Activated CD4-positive, CD25-positive, alpha-beta regulatory T cell treated with anti-CD3 and anti-CD28 coated beads, Interleukin-2, amount 50 U/mL, for 72 hours (primary cell): ENCODE measurements at regions not wholly inside any gene's neighbourhood (a gene's known extent, or its start where the extent isn't known, plus 50 kb on each side); places are given as distances from the start of the nearest gene placed in this dataset.
"Not testable (repeated sequence)": the region's sequence is repeated elsewhere in the genome, so short reads cannot be mapped to it uniquely, and the experiment has no call there.

ENCODE experiments used
- DNase-seq: peaks from one replicate; pipeline ENCODE4 v3.0.0; 2021

- DNase-seq = no peak
These were observed 351.4 kb downstream of the KCNRG start for GRCh38 chr13:50366488-50367174.

DNA sequence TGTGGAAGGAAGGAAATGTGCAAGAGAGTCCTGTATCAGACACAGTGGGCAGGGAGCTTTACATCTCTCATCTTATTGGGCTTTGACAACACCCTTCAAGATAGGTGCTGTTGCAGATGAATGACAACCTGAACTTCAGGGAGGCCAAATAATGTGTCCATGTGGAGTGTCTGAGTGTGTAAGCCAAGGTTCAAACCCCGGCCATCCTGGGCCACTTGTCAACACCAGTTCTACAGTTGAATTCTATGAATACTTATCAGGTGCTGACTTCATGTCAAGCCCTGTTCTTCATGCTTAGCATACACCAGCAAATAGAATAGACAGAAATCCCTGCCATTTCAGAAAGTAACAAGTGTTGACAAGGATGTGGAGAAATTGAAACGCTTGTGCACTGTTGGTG lies 354.4 kb downstream of the KCNRG start:
- DNase-seq = no peak

DNA sequence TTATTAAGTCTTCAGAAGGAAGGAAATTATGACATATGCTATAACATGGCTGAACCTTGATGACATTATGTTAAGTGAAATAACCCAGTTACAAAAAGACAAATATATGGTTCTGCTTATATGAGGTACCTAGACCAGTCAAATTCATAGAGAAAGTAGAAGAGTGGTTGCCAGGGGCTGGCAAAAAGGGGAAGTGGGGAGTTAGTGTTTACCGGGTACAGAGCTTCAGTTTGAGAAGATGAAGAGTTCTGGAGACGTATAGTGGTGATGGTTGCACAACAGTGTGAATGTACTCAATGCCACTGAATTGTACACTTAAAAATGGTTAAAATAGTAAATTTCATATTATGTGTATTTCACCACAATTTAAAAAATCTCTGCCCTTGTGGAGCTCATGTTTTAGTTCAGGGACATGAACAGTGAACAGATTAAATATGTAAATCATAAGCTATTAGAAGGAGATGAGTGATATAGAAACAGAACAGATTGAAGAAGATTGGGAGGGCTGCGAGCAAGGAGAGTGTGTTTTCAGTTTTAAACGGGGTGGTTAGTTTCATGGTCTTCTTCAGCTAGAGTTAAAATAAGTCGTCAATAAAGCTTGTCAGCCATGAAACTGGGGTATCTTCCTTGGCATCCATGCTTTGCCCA lies 355.2 kb downstream of the KCNRG start:
- no peak for DNase-seq

DNA sequence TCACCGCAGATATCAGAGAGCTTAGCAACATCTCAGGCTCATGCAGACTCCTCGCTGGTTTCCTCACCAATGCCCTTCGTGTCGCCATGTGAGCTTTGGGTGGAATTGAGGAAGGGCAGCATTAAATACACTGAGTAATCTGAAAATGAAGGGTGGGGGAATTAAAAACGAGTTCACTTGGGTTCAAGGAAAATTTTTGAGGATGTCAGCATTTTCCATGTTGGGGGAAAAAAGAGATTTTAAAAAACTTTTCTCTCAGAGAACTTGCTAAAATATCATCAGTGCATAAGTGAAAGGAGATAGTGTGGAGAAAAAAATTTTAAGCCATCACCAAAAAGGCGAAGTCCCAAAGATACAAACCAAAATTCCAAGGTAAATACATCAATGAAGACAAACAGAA lies 359.3 kb downstream of the KCNRG start:
- no peak for DNase-seq

GRCh38 chr13:50375792-50376191 lies 360.5 kb downstream of the KCNRG start:
- DNase-seq = no peak

DNA sequence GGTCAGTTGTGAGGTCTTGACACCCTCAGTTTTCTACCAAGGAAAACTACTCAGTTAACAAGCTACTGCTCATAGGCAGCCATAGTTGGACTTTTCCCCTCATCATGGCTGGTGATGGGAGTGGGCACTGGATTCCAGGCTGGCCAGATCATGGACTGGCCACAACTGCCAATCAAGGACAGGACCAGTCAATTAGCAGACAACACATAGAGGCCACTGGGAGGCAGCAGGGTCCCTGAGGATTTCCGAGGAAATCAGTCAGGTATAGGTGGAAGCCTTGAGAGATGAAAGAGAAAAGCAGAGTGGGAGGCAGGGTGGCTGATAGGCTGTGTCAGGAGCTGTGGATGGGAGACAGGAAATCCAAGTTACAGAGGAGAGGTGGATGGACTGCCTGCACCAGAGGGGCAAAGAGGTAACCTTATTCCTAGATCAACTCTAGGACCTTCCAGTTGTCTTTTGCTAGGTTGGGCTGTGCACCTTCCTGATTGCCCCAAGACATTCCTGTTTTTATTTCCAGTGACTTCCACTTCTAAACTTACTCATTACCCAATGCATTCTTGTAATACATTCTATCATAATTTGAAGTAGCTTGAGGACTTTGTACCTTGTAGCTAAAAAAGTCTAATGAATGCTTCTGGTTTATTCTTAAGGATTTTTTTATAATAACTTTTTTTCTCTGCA lies 361.8 kb downstream of the KCNRG start:
- DNase-seq = no peak

DNA sequence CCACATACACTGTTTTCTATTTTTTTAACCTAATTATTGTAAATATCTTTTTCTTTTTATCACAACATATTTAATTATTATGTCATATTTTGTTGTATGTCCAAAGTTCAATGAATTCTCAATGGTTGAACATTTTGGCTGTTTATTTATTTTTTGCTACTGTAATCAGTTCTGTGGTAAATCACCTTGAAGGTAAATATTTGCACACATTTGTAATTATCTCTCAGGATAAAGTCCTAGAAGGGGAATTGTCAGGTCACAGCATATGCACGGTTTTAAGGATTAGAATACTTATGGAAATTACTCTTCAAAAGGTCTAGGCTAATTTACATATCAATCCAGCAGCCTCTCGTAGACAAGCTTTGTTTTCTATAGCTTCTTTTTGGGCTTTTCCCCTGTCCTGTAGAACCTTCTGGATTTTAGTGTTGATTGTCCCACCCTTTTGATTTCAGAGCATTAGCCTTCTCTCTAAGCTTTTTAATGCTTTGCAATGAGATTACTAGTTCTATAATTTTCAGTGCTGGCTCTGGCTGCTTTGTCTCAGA lies 362.6 kb downstream of the KCNRG start:
- DNase-seq = no peak

- DNase-seq = no peak
These were observed 363.3 kb downstream of the KCNRG start for GRCh38 chr13:50378509-50379044.

GRCh38 chr13:50379584-50379983 lies 364.3 kb downstream of the KCNRG start:
- DNase-seq = no peak

GRCh38 chr13:50380905-50381304 lies 365.7 kb downstream of the KCNRG start:
- DNase-seq = no peak

- DNase-seq = no peak
These were observed 367.3 kb downstream of the KCNRG start for GRCh38 chr13:50382511-50382910.

- DNase-seq = no peak
These were observed 367.7 kb downstream of the KCNRG start for GRCh38 chr13:50382951-50383350.

DNA sequence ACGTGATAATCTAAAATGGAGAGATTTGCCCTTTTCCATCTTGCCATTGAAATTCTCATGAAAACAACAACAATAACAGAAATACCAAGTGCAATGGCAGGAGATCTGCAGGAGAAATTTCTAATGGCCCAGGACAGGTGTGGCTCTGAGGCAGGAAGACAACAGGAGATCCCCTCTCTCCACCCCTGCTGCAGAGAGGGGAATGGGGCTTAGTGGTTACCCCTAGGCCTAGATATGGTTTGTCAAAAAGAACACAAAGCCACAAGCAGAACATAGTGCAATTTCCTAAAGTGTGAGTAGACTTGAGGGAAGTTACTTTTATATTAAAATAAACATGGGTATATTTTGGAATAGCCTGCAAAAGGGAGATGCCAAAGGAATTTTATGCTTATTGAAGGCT lies 369.5 kb downstream of the KCNRG start:
- no peak for DNase-seq

DNA sequence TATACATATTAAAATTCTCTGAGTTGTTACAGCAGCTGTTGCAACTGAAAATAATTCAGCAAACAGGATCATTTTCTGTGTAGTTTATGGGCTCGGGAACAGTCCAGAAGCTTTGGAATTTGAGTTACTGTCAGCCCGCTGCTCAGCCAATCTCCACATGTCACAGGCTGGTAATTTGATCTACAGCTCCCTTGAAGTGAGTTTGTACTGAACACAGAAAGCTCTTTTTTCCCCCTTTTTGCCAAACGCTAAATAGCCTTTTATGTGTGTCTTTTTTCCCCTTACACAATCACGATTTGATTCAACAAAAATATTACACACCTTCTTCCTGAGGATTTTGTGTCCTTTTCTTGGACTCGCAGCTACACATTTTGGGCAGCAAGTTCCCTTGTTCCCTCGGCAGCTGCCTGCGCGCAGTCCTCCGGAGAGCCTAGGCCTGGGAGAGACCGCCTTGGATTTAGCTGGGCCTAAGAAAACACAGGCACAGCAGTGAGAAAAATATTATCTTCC lies 371.4 kb downstream of the KCNRG start:
- no peak for DNase-seq

GRCh38 chr13:50387051-50387581 lies 371.9 kb downstream of the KCNRG start:
- no peak for DNase-seq

- DNase-seq = no peak
These were observed 373.2 kb downstream of the KCNRG start for GRCh38 chr13:50388481-50388880.

- DNase-seq = no peak
These were observed 374.5 kb downstream of the KCNRG start for GRCh38 chr13:50389726-50390125.

DNA sequence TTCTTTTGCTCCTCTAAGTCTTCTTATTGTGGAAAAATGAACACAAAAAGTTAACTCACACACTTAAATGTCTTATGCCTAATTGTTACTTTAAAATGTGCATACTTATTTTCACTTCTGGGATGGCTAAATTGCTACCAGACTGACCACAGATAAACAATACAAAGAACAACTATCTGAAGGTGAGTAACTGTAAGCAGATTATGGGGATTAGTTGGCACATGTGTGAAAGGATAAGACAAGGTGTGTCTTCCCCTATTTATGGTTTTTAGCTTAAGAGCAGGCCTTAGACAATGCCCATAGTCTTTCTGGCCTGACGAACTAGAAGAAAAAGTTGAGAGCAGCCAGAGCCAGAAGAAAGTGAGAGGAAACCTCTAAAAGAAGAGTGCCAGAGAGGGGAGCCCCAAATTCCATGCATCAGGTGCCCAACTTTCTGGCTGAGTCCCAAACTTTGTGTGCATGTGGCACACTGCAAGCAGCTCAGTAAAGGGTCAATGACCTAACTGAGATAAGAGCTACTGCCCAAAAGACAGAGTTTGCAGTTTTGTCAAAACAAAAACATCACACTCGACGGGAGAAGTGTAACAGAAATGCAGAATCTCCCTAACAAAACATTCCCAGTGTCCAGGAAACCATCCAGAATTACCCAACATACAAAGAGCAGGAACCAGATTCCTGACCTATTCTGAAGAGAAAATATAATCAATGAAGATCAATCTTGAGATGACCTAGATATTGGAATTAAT lies 375.4 kb downstream of the KCNRG start:
- DNase-seq = no peak

- no peak for DNase-seq
These were observed 377.7 kb downstream of the KCNRG start for GRCh38 chr13:50392977-50393376.

- DNase-seq = no peak
These were observed 378.4 kb downstream of the KCNRG start for GRCh38 chr13:50393628-50394027.

- DNase-seq = no peak
These were observed 380.8 kb downstream of the KCNRG start for GRCh38 chr13:50396001-50396400.

DNA sequence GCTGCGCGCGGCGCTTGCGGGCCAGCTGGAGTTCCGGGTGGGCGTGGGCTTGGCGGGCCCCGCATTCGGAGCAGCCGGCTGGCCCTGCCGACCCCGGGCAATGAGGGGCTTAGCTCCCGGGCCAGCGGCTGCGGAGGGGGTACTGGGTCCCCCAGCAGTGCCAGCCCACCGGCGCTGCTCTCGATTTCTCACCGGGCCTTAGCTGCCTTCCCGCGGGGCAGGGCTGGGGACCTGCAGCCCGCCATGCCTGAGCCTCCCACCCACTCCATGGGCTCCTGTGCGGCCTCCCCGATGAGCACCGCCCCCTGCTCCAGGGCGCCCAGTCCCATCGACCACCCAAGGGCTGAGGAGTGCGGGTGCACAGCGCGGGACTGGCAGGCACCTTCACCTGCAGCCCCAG lies 381.4 kb downstream of the KCNRG start:
- not testable (repeated sequence) for DNase-seq
